ENCODE measurements at regions not wholly inside any gene's neighbourhood (a gene's known extent, or its start where the extent isn't known, plus 50 kb on each side); places are given as distances from the start of the nearest gene placed in this dataset.

- intact Hi-C loops (cut with micrococcal nuclease) = no loop called here
- DNase-seq = no peak
- Mint-ChIP-seq H3K4me3 (no peak overlapping the region), H3K36me3 (ENCODE audit: low read depth) (no peaks in the 10 kb centered on the region), H3K9me3 (no peaks in the 10 kb centered on the region), H3K27me3 (no peaks in the 10 kb centered on the region), H3K4me1 (no peaks in the 10 kb centered on the region), H3K27ac (no peak overlapping the region)
Measured at GRCh38 chr3:144516589-144516988, 545.0 kb downstream of the DIPK2A start.

- Mint-ChIP-seq H3K4me3 (no peak overlapping the region), H3K9me3 (no peaks in the 10 kb centered on the region), H3K4me1 (no peaks in the 10 kb centered on the region), H3K27ac (no peak overlapping the region), H3K36me3 (ENCODE audit: low read depth) (no peaks in the 10 kb centered on the region), H3K27me3 (no peaks in the 10 kb centered on the region)
- DNase-seq = no peak
- intact Hi-C loops (cut with micrococcal nuclease) = no loop called here
Measured at GRCh38 chr3:144521131-144521530, 549.5 kb downstream of the DIPK2A start.

- no peak for DNase-seq
- Mint-ChIP-seq H3K9me3 (no peaks in the 10 kb centered on the region), H3K4me1 (no peaks in the 10 kb centered on the region), H3K27me3 (no peaks in the 10 kb centered on the region), H3K27ac (no peak overlapping the region), H3K4me3 (no peak overlapping the region), H3K36me3 (ENCODE audit: low read depth) (no peaks in the 10 kb centered on the region)
- intact Hi-C loops (cut with micrococcal nuclease) = no loop called here
Measured at GRCh38 chr3:144522456-144522855, 550.8 kb downstream of the DIPK2A start.

GRCh38 chr3:144523396-144523795 lies 551.8 kb downstream of the DIPK2A start:
- Mint-ChIP-seq H3K4me3 (no peak overlapping the region), H3K9me3 (no peaks in the 10 kb centered on the region), H3K4me1 (no peaks in the 10 kb centered on the region), H3K36me3 (ENCODE audit: low read depth) (no peaks in the 10 kb centered on the region), H3K27me3 (no peaks in the 10 kb centered on the region), H3K27ac (no peak overlapping the region)
- intact Hi-C loops (cut with micrococcal nuclease) = no loop called here
- no peak for DNase-seq

- DNase-seq = no peak
- no peaks in the 10 kb centered on the region for H3K9me3 Mint-ChIP-seq
- H3K4me3 Mint-ChIP-seq = no peak overlapping the region
- no peaks in the 10 kb centered on the region for H3K27me3 Mint-ChIP-seq
- no peak overlapping the region for H3K27ac Mint-ChIP-seq
- H3K4me1 Mint-ChIP-seq = no peaks in the 10 kb centered on the region
- H3K36me3 Mint-ChIP-seq (ENCODE audit: low read depth) = no peaks in the 10 kb centered on the region
- intact Hi-C loops (cut with micrococcal nuclease) = no loop called here
Measured at GRCh38 chr3:144524531-144524930, 552.9 kb downstream of the DIPK2A start.

- DNase-seq = no peak
- no peaks in the 10 kb centered on the region for H3K4me1 Mint-ChIP-seq
- H3K4me3 Mint-ChIP-seq = no peak overlapping the region
- H3K27me3 Mint-ChIP-seq = no peaks in the 10 kb centered on the region
- intact Hi-C loops (cut with micrococcal nuclease) = no loop called here
- H3K27ac Mint-ChIP-seq = no peak overlapping the region
- no peaks in the 10 kb centered on the region for H3K36me3 Mint-ChIP-seq (ENCODE audit: low read depth)
- H3K9me3 Mint-ChIP-seq = no peaks in the 10 kb centered on the region
Measured at GRCh38 chr3:144529566-144529965, 557.9 kb downstream of the DIPK2A start.

GRCh38 chr3:144544871-144545270 lies 573.2 kb downstream of the DIPK2A start:
- Mint-ChIP-seq H3K27me3 (no peaks in the 10 kb centered on the region), H3K9me3 (no peaks in the 10 kb centered on the region), H3K4me1 (no peaks in the 10 kb centered on the region), H3K27ac (no peak overlapping the region), H3K36me3 (ENCODE audit: low read depth) (no peaks in the 10 kb centered on the region), H3K4me3 (no peak overlapping the region)
- no peak for DNase-seq
- intact Hi-C loops (cut with micrococcal nuclease) = no loop called here

- H3K9me3 Mint-ChIP-seq = no peaks in the 10 kb centered on the region
- H3K4me1 Mint-ChIP-seq = no peaks in the 10 kb centered on the region
- H3K36me3 Mint-ChIP-seq (ENCODE audit: low read depth) = no peaks in the 10 kb centered on the region
- no peaks in the 10 kb centered on the region for H3K27me3 Mint-ChIP-seq
- H3K27ac Mint-ChIP-seq = no peak overlapping the region
- no peak overlapping the region for H3K4me3 Mint-ChIP-seq
- no peak for DNase-seq
- intact Hi-C loops (cut with micrococcal nuclease) = no loop called here
Measured at GRCh38 chr3:144546539-144546938, 574.9 kb downstream of the DIPK2A start.

GRCh38 chr3:144548346-144548745 lies 576.7 kb downstream of the DIPK2A start:
- intact Hi-C loops (cut with micrococcal nuclease) = no loop called here
- Mint-ChIP-seq H3K9me3 (no peaks in the 10 kb centered on the region), H3K27ac (no peak overlapping the region), H3K4me1 (no peaks in the 10 kb centered on the region), H3K36me3 (ENCODE audit: low read depth) (no peaks in the 10 kb centered on the region), H3K27me3 (no peaks in the 10 kb centered on the region), H3K4me3 (no peak overlapping the region)
- DNase-seq = no peak

- no peaks in the 10 kb centered on the region for H3K27me3 Mint-ChIP-seq
- H3K4me1 Mint-ChIP-seq = no peaks in the 10 kb centered on the region
- H3K4me3 Mint-ChIP-seq = no peak overlapping the region
- DNase-seq = no peak
- no peak overlapping the region for H3K27ac Mint-ChIP-seq
- no peaks in the 10 kb centered on the region for H3K9me3 Mint-ChIP-seq
- H3K36me3 Mint-ChIP-seq (ENCODE audit: low read depth) = no peaks in the 10 kb centered on the region
- intact Hi-C loops (cut with micrococcal nuclease) = no loop called here
Measured at GRCh38 chr3:144549166-144549565, 577.5 kb downstream of the DIPK2A start.

GRCh38 chr3:144552346-144553057 lies 580.9 kb downstream of the DIPK2A start:
- Mint-ChIP-seq H3K27ac (no peak overlapping the region), H3K4me3 (no peak overlapping the region), H3K27me3 (no peaks in the 10 kb centered on the region), H3K9me3 (no peaks in the 10 kb centered on the region), H3K4me1 (no peaks in the 10 kb centered on the region), H3K36me3 (ENCODE audit: low read depth) (no peaks in the 10 kb centered on the region)
- DNase-seq = no peak
- intact Hi-C loops (cut with micrococcal nuclease) = no loop called here

GRCh38 chr3:144553301-144553700 lies 581.7 kb downstream of the DIPK2A start:
- H3K27me3 Mint-ChIP-seq = no peaks in the 10 kb centered on the region
- H3K27ac Mint-ChIP-seq = no peak overlapping the region
- no peaks in the 10 kb centered on the region for H3K4me1 Mint-ChIP-seq
- no peak for DNase-seq
- intact Hi-C loops (cut with micrococcal nuclease) = no loop called here
- no peaks in the 10 kb centered on the region for H3K9me3 Mint-ChIP-seq
- H3K4me3 Mint-ChIP-seq = no peak overlapping the region
- H3K36me3 Mint-ChIP-seq (ENCODE audit: low read depth) = no peaks in the 10 kb centered on the region

GRCh38 chr3:144554889-144555288 lies 583.3 kb downstream of the DIPK2A start:
- no peak for DNase-seq
- Mint-ChIP-seq H3K36me3 (ENCODE audit: low read depth) (no peaks in the 10 kb centered on the region), H3K27ac (no peak overlapping the region), H3K4me3 (no peak overlapping the region), H3K4me1 (no peaks in the 10 kb centered on the region), H3K27me3 (no peaks in the 10 kb centered on the region), H3K9me3 (no peaks in the 10 kb centered on the region)
- intact Hi-C loops (cut with micrococcal nuclease) = no loop called here

GRCh38 chr3:144556392-144556791 lies 584.8 kb downstream of the DIPK2A start:
- Mint-ChIP-seq H3K27ac (no peak overlapping the region), H3K9me3 (no peaks in the 10 kb centered on the region), H3K36me3 (ENCODE audit: low read depth) (no peaks in the 10 kb centered on the region), H3K4me3 (no peak overlapping the region), H3K4me1 (no peaks in the 10 kb centered on the region), H3K27me3 (no peaks in the 10 kb centered on the region)
- intact Hi-C loops (cut with micrococcal nuclease) = no loop called here
- DNase-seq = no peak

- H3K27ac Mint-ChIP-seq = no peak overlapping the region
- no peaks in the 10 kb centered on the region for H3K4me1 Mint-ChIP-seq
- intact Hi-C loops (cut with micrococcal nuclease) = no loop called here
- no peaks in the 10 kb centered on the region for H3K27me3 Mint-ChIP-seq
- no peak for DNase-seq
- H3K9me3 Mint-ChIP-seq = no peaks in the 10 kb centered on the region
- H3K4me3 Mint-ChIP-seq = no peak overlapping the region
- no peaks in the 10 kb centered on the region for H3K36me3 Mint-ChIP-seq (ENCODE audit: low read depth)
Measured at GRCh38 chr3:144557515-144557914, 585.9 kb downstream of the DIPK2A start.
